ENCODE measurements at regions not wholly inside any gene's neighbourhood (a gene's known extent, or its start where the extent isn't known, plus 50 kb on each side); places are given as distances from the start of the nearest gene placed in this dataset.

- no peak for TF ChIP-seq CTCF (IDR thresholded peaks at IDR 0.05)
- TF ChIP-seq POLR2A (IDR thresholded peaks at IDR 0.05) = no peak
Measured at GRCh38 chr16:77571115-77571862, 136.5 kb upstream of the ADAMTS18 start.
